ENCODE measurements at regions not wholly inside any gene's neighbourhood (a gene's known extent, or its start where the extent isn't known, plus 50 kb on each side); places are given as distances from the start of the nearest gene placed in this dataset.

- TF ChIP-seq EZH2 (IDR thresholded peaks at IDR 0.05; ENCODE audit: borderline replicate concordance), result no peak
- TF ChIP-seq CTCF (IDR thresholded peaks at IDR 0.05; ENCODE audit: poor library complexity), result no peak
- TF ChIP-seq EZH2phosphoT487 (IDR thresholded peaks at IDR 0.05; ENCODE audit: low read depth, severe bottlenecking, unreplicated experiment), result no peak
These were observed 219.5 kb downstream of the KIF26A start for GRCh38 chr14:104357689-104358527.
